CD4-positive, alpha-beta T cell (primary cell): ENCODE measurements at regions not wholly inside any gene's neighbourhood (a gene's known extent, or its start where the extent isn't known, plus 50 kb on each side); places are given as distances from the start of the nearest gene placed in this dataset.

ENCODE experiments used
- ATAC-seq: fragments of 200-7000 bp; cut with Tn5 transposase; one replicate; pipeline ENCODE4 v1.10.0; 2022; ENCODE audit warnings: mild to moderate bottlenecking; ENCODE audit not compliant: poor library complexity
- CTCF ChIA-PET: fragments of 350-600 bp; sonication (Branson Sonifier 250); formaldehyde crosslinking; loops from one replicate; lab custom pipeline; 2021; ENCODE audit warnings: antibody characterized with exemption, inconsistent platforms; lab: Charles Lee
- POLR2A ChIA-PET: fragments of 350-600 bp; sonication (Branson Sonifier 250); formaldehyde crosslinking; loops from one replicate; lab custom pipeline; 2021; ENCODE audit warnings: antibody characterized with exemption, inconsistent platforms; lab: Charles Lee
- DNase-seq, 14 experiments: peaks; one replicate each; pipeline ENCODE4 v3.0.0-alpha.2; 2013 to 2020; ENCODE audit warnings: mixed read lengths in 2 of 14
- H3K27ac ChIP-seq, 2 donors: one replicate each; pipeline versions ENCODE4 v1.5.1 to v1.7.0; 2013; ENCODE audit warnings: low read length in 2 of 2, low read depth in 1 of 2, mild to moderate bottlenecking in 1 of 2
- H3K27me3 ChIP-seq, 2 experiments: 1 replicate in 1 of 2; 2 replicates in 1 of 2; pipeline versions ENCODE4 v1.6.1 to v1.7.0; 2013; ENCODE audit warnings: low read length in 2 of 2, control low read depth in 1 of 2, mild to moderate bottlenecking in 1 of 2, moderate library complexity in 1 of 2; ENCODE audit not compliant: insufficient read depth in 2 of 2, control insufficient read depth in 1 of 2
- H3K36me3 ChIP-seq: one replicate; pipeline ENCODE4 v1.6.1; 2013; ENCODE audit warnings: low read length, control low read depth; ENCODE audit not compliant: insufficient read depth
- H3K4me1 ChIP-seq: one replicate; pipeline ENCODE4 v1.6.1; 2013; ENCODE audit warnings: low read length, control low read depth; ENCODE audit not compliant: insufficient read depth
- H3K4me3 ChIP-seq: one replicate; pipeline ENCODE4 v1.5.1; 2013; ENCODE audit warnings: mild to moderate bottlenecking, low read length, moderate library complexity
- H3K9me3 ChIP-seq, 2 experiments: 1 replicate in 1 of 2; 2 replicates in 1 of 2; pipeline versions ENCODE4 v1.6.1 to v1.7.0; 2013; ENCODE audit warnings: low read length in 2 of 2, mild to moderate bottlenecking in 2 of 2, control low read depth in 1 of 2, moderate library complexity in 1 of 2; ENCODE audit not compliant: control insufficient read depth in 1 of 2, insufficient read depth in 1 of 2
- H3K27ac Mint-ChIP-seq: one replicate; pipeline ENCODE4 v1.8.0; 2020; ENCODE audit warnings: mixed read lengths
- H3K27me3 Mint-ChIP-seq: one replicate; pipeline ENCODE4 v1.8.0; 2021; ENCODE audit warnings: mixed read lengths
- H3K36me3 Mint-ChIP-seq: one replicate; pipeline ENCODE4 v1.8.0; 2021; ENCODE audit warnings: low read depth, mixed read lengths
- H3K4me1 Mint-ChIP-seq: one replicate; pipeline ENCODE4 v1.8.0; 2021; ENCODE audit warnings: low read depth, mixed read lengths
- H3K4me3 Mint-ChIP-seq: one replicate; pipeline ENCODE4 v1.8.0; 2020; ENCODE audit warnings: mild to moderate bottlenecking, mixed read lengths
- H3K9me3 Mint-ChIP-seq: one replicate; pipeline ENCODE4 v1.8.0; 2020; ENCODE audit warnings: mixed read lengths
- CTCF ChIP-seq: fragments of 200-600 bp; IDR thresholded peaks from one replicate; pipeline ENCODE4 v1.8.0; 2022; ENCODE audit warnings: antibody characterized with exemption, mild to moderate bottlenecking
- intact Hi-C, 2 experiments: fragments of 100-400 bp; cut with DNase I in 1 of 2; cut with micrococcal nuclease in 1 of 2; formaldehyde crosslinking; loops; one replicate each; pipeline versions ENCODE4 v1.15.1 to v1.9.0; 2023 to 2025; cut with DNase I, micrococcal nuclease

- Mint-ChIP-seq H3K4me3 (no peak overlapping the region), H3K27me3 (peaks cover 17% of the 10 kb centered on the region), H3K9me3 (no peaks in the 10 kb centered on the region), H3K27ac (no peak overlapping the region), H3K4me1 (no peaks in the 10 kb centered on the region), H3K36me3 (no peaks in the 10 kb centered on the region)
- H3K27me3 ChIP-seq: peaks cover 0 to 2% of the 10 kb centered on the region in 2 experiments
- H3K27ac ChIP-seq: no peak overlapping the region
- no peak for TF ChIP-seq CTCF
- H3K36me3 ChIP-seq: no peaks in the 10 kb centered on the region
- ATAC-seq (no peak), DNase-seq (no peak)
- intact Hi-C loops: no loop called here
- no peak overlapping the region for H3K4me3 ChIP-seq
- H3K4me1 ChIP-seq: no peaks in the 10 kb centered on the region
- CTCF ChIA-PET: no interaction called here
- H3K9me3 ChIP-seq: peaks cover 0 to 7% of the 10 kb centered on the region in 2 experiments
- POLR2A ChIA-PET: no interaction called here
Measured at GRCh38 chr4:54543088-54543795, 114.5 kb upstream of the KIT start.

GRCh38 chr4:54545663-54546424 lies 111.9 kb upstream of the KIT start:
- intact Hi-C loops: no loop called here
- no peaks in the 10 kb centered on the region for H3K9me3 Mint-ChIP-seq

More at GRCh38 chr4:54545663-54546424, 111.9 kb upstream of the KIT start:
- no peak overlapping the region for H3K27ac Mint-ChIP-seq
- Histone ChIP-seq H3K4me1 (no peaks in the 10 kb centered on the region), H3K27me3 (no peaks in the 10 kb centered on the region), H3K4me3 (no peak overlapping the region), H3K36me3 (no peaks in the 10 kb centered on the region), H3K9me3 (no peaks in the 10 kb centered on the region), H3K27ac (no peak overlapping the region)
- H3K36me3 Mint-ChIP-seq: no peaks in the 10 kb centered on the region
- H3K4me3 Mint-ChIP-seq: no peak overlapping the region
- DNase-seq: no peak
- H3K4me1 Mint-ChIP-seq: no peaks in the 10 kb centered on the region
- peaks cover 10% of the 10 kb centered on the region for H3K27me3 Mint-ChIP-seq
- no peak for ATAC-seq
- no peak for TF ChIP-seq CTCF
- ChIA-PET POLR2A (no interaction called here), CTCF (no interaction called here)
